AG08396 (cell line): ENCODE measurements at regions not wholly inside any gene's neighbourhood (a gene's known extent, or its start where the extent isn't known, plus 50 kb on each side); places are given as distances from the start of the nearest gene placed in this dataset.
"Not testable (repeated sequence)": the region's sequence is repeated elsewhere in the genome, so short reads cannot be mapped to it uniquely, and the experiment has no call there.

ENCODE experiments used
- DNase-seq: peaks from one replicate; pipeline ENCODE4 v3.0.0; 2012; ENCODE audit warnings: low spot score, mixed read lengths

GRCh38 chr7:131052285-131052904 lies 275.3 kb upstream of the MKLN1 start:
- no peak for DNase-seq

DNA sequence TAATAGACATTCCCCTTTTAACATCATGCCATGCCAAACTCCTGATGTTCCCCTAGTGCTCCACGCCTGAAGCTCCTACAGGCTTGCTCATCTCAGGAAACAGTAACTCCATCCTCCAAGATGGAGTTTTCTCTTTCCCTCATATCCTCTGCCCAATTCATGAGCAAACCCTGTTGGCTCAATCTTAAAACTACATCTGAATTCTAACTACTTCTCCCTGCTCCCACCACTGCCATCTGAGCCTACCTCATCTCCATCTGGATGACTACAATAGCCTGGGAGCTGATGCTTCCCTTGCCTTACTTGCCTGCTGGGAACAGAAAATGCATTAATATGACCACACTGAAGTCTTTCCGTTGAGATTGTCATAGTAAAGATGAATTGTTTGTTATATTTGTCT lies 271.7 kb upstream of the MKLN1 start:
- no peak for DNase-seq

DNA sequence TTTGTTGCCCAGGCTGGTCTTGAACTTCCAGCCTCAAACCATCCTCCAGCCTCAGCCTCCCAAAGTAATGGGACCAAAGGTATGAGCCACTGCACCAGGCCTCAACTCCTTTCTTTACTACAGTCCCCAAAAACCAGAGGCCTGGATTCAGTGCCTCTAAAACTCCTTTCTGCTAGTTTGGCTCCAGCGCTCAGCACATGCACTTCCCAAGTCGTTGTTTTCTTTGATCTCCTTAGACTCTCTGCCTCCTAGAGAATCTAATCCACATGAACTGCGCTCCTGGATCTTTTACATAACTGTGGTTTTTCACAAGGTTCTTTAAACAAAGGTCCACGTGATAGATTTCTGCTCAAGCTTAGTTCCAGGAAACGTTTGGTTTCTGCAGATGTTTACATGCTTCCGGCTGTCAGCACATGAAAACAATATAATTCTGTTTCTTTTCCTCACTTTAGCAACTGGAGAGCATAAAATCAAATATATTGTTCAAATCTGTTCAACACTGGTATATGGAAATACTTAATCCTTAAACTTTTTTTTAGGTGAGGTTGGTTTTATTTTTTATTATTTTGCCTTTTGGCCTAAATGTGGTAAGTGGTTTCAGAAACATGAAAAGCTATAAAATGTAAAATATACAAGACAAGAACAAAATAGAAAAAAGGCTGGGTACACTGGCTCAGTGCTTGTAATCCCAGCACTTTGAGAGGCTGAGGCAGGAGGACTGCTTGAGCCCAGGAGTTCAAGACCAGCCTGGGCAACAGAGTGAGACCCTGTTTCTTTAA lies 270.5 kb upstream of the MKLN1 start:
- DNase-seq = peak; percentile 54

GRCh38 chr7:131057794-131058070 lies 269.9 kb upstream of the MKLN1 start:
- no peak for DNase-seq

GRCh38 chr7:131058561-131059288 lies 269.0 kb upstream of the MKLN1 start:
- not testable (repeated sequence) for DNase-seq

GRCh38 chr7:131059401-131059800 lies 268.3 kb upstream of the MKLN1 start:
- DNase-seq = not testable (repeated sequence)

DNA sequence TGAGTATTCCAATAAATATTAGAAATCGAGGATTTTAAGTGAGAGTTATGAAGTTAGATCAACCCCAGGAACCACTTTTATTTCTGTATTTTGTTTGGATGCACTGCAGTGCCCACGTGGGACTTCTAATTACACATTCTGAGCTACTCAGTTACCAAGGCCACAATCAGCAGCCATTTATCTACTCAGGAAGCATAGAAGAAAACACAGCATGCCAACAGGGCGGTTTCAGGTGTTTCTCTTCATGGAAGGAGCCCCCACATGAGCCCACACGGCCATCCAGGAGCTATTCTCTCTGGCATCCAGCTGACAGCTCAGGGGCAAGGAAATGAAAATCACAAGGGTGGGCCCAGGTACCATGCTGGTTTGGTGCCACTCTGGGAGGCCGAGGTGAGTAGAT lies 266.5 kb upstream of the MKLN1 start:
- DNase-seq = no peak

DNA sequence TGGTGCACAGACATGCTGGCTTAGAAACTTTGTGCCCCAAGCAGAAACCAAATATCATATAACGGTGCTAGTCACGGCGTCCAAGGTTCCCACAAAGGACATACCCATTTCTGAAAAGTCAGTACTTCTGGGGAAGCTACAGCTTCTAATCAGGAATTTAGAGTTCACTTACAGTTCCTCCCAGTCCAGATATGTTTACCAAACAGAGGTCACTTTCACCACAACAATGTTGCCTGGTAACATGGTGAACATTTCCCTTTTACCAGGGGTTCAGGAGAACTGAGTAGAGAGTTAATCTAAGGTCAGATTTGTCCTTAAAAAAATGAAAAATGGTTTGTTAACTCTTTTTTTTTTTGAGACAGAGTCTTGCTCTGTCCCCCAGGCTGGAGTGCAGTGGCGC lies 265.9 kb upstream of the MKLN1 start:
- DNase-seq = no peak

GRCh38 chr7:131066635-131067034 lies 261.0 kb upstream of the MKLN1 start:
- DNase-seq = no peak

DNA sequence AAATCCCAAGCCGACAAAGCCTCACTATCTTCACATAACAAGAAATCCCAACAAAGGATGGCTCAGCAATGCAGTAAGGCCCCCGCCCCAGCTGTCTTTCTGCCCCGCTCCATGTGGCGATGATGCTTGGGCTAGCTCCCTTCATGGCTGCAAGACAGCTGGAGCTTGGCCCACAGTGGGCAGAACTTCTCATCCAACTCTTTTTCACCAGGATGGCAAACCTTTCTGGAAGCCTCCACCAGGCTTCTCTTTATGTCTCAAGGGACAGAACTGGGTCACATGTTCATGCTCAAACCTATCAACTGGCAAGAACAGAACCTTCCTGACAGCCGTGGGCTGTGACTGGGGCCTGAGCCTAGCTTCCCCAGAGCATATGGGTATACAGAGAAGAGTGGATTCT lies 260.5 kb upstream of the MKLN1 start:
- DNase-seq = no peak

DNA sequence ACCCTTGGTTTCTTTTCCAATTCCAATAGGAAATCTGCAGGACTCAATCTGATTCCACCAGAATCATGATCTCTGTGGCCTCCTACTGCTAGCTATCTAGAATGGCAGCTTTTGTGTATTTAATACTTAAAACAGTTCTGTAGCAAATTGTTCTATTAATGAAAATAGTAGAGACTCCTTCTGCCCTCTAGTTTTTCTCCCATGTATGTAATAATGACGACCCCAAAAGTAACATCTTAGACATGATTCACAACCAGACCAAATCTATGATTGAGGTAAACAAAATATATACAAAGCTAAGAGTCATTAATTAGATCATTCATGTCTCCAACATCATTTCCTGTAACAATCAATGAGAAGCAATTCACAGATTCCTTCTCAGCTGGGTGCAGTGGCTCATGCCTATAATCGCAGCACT lies 259.1 kb upstream of the MKLN1 start:
- peak; percentile 43 for DNase-seq

GRCh38 chr7:131071786-131072504 lies 255.7 kb upstream of the MKLN1 start:
- DNase-seq = no peak

DNA sequence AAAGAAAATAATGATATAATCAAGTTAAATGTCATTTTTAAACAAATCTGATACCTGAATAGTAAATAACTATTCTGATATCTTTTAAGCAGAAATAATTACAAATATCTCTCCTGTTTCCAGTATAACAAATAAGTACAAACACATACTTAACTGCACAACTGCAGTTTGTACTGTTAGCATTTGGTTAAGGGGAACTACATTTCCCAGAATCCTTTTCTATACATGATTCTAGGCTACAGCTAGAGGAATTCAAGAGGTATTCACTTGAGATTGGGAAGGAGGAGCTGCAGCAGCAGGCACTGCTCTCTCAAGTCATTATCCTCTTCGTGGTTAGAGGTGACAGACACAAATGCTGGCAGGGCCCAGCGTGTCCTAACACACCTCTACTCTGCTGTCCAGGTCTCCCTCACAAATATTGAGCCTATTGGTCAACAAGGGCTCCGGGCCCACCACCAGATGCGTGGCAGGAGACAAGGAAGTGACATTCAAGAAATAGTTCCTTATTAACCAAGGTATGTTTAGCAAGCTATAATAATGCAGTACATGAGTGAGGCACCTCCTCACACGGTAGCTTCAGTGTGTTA lies 255.1 kb upstream of the MKLN1 start:
- DNase-seq = no peak

DNA sequence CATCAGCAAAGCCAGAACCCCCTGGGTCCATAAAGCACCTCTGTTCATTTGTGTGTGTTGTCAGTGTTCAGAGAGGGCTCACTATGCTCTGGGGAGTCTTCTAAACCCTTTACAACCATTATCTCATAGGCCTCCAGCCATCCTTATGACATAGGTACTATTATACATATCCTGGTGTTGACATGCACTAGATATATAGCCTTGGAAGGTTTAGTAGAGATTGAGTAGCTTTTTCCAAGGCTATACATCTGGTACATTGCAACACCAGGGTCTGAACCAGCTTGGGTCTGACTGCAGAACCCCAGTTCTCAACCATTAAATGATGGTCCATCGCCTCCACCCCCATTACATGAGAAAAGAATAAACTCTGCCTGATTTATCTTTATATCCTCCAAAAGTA lies 253.6 kb upstream of the MKLN1 start:
- DNase-seq = no peak

DNA sequence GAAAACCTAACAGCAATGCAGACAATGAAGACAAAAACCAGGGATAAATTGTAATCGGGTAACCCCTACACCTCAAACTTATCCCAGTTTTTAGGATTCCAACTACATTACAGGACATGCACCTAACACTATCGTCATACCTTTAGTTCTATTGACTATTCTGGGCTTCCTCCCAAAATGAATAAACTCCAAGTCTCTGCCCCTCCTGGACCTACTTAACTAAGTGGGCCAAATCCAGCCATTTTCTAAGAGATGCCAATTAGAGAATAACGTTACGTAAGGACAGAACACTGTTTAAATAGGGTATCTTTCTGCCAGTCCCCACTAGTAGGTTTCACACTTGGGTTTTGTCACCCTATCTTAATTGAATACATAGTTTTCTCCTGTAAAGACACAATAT lies 253.1 kb upstream of the MKLN1 start:
- no peak for DNase-seq

DNA sequence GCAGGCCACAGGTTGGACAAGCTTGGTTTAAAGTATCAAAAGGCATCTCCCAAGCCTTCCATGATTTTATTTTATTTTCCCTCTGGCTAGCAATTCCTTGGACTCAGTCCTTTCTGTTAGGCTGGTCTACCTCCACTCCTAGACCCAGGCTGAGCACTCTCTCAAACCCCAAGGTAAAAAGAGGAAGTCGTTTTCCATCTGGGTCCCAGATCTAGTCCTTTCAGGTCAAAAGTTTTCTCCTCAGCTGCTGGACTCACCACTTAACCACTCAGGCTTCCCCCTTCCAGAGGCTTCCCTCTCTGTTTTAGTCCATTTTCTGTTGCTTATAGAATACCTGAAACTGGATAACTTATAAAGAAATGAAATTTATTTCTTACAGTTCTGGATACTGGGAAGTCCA lies 252.3 kb upstream of the MKLN1 start:
- no peak for DNase-seq

- peak; percentile 41 for DNase-seq
Observed at GRCh38 chr7:131076032-131076431, 251.6 kb upstream of the MKLN1 start.

DNA sequence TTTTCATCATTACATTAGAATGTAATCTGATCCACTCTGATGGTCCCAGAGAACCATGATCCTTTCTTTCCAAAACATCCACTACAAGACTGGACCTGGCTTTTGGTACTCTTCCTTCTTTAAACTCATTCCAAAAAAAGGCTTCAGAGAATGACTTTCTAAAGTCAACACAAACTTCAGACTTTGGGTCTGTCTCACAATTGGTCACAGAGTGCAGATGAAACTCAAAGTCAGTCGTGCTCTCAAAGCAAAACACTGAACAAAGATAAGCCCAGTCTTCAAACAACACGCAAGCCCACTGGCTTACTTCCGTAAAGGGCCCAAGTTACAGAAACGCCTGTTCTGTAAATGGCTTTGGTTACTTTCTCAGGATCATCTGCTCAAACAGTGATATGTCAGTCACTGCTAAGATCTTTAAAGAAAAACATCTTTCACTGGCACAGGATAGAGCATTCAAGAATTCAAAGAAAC lies 250.9 kb upstream of the MKLN1 start:
- no peak for DNase-seq

- DNase-seq = no peak
Observed at GRCh38 chr7:131077735-131078134, 249.9 kb upstream of the MKLN1 start.

GRCh38 chr7:131080754-131081153 lies 246.9 kb upstream of the MKLN1 start:
- no peak for DNase-seq

DNA sequence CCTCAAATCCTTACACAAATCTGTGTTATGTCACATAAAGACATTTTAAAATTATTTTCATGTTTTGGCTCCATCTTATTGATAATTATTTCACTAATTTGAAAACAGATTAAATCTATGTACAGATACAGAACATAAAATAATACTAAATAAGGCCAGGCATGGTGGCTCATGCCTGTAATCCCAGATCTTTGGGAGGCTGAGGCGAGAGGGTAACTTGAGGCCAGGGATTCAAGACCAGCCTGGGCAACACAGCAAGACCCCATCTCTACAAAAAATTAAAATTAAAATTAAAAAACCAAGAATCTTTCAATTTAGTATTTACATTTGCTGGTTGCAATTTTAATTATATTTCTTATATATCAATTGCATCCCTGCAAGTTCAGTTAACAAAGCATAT lies 246.4 kb upstream of the MKLN1 start:
- DNase-seq = no peak

DNA sequence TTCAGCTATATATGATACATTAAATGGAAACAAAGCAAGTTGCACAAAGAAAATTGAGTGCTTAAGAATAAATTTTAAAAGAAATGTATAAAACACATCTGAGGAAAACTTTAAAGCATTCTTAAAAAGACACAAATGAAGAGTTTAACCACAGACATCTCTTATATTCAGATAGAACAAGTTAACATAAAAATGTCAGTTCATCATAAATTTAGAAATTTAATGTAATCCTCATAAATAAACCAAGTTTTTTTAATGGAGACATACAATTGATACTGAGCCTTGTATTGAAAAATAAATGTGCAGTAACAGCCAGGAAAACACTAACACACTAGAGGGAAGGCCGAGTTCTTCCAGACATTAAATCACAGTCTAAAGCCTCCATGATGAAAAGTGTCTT lies 243.9 kb upstream of the MKLN1 start:
- DNase-seq = no peak
